Transverse colon (tissue), 4 donors: ENCODE measurements at regions not wholly inside any gene's neighbourhood (a gene's known extent, or its start where the extent isn't known, plus 50 kb on each side); places are given as distances from the start of the nearest gene placed in this dataset.

ENCODE experiments used
- DNase-seq: peaks from one replicate; pipeline ENCODE4 v3.0.0-alpha.2; 2019
- H3K27ac ChIP-seq, 4 donors: fragments of 200-600 bp; sonication (generic); 2 replicates each; pipeline ENCODE4 v1.5.1; 2016 to 2018; ENCODE audit warnings: inconsistent platforms in 4 of 4
- H3K27me3 ChIP-seq: fragments of 200-600 bp; sonication (generic); 2 replicates; pipeline ENCODE4 v1.5.1; 2017; ENCODE audit warnings: inconsistent platforms
- H3K36me3 ChIP-seq, 4 donors: fragments of 200-600 bp; sonication (generic); 2 replicates each; pipeline ENCODE4 v1.5.1; 2017 to 2019; ENCODE audit warnings: inconsistent platforms in 4 of 4
- H3K4me1 ChIP-seq, 4 donors: fragments of 200-600 bp; sonication (generic); 2 replicates each; pipeline ENCODE4 v1.5.1; 2017 to 2020; ENCODE audit warnings: inconsistent platforms in 4 of 4
- H3K4me3 ChIP-seq, 4 donors: fragments of 200-600 bp; sonication (generic); 1 replicate in 1 of 4; 2 replicates in 3 of 4; pipeline versions ENCODE4 v1.5.1 to v1.6.1; 2017 to 2019; ENCODE audit warnings: inconsistent platforms in 4 of 4
- H3K9me3 ChIP-seq, 2 donors: fragments of 200-600 bp; sonication (generic); 2 replicates each; pipeline ENCODE4 v1.5.1; 2017 to 2019; ENCODE audit warnings: inconsistent platforms in 2 of 2
- EP300 ChIP-seq: sonication (generic); formaldehyde crosslinking; IDR thresholded peaks from one replicate; pipeline ENCODE4 v1.6.1; 2017; ENCODE audit warnings: antibody characterized with exemption, low read depth
- POLR2A ChIP-seq: fragments of 450-650 bp; IDR thresholded peaks from one replicate; pipeline ENCODE4 v1.6.1; 2016; ENCODE audit warnings: antibody characterized with exemption, mild to moderate bottlenecking, moderate library complexity
- POLR2AphosphoS5 ChIP-seq, 3 donors: sonication (generic); formaldehyde crosslinking; IDR thresholded peaks; one replicate each; pipeline ENCODE4 v1.6.1; 2016; ENCODE audit warnings: antibody characterized with exemption in 3 of 3
- WGBS, 2 donors: methylation state at CpG; one replicate each; pipeline ENCODE4 v1.1.5; 2018; ENCODE audit warnings: low coverage in 1 of 2; 5-methylcytosine and 5-hydroxymethylcytosine counted together
- in situ Hi-C, 4 donors: fragments of 200-750 bp; cut with MboI; loops; one replicate each; pipeline versions ENCODE4 v1.15.0 to v1.15.1; 2017; ENCODE audit warnings: low sequenced_read_pairs in 3 of 4, low pct_ligation_motif_present in 1 of 4, low pct_unique_long_range_greater_than_20kb in 1 of 4
- intact Hi-C: fragments of 100-400 bp; cut with DNase I; formaldehyde crosslinking; loops from one replicate; pipeline ENCODE4 v1.15.1; 2023; ENCODE audit warnings: low total_unique reads
- TF ChIP-seq, protein P1 (sequence below), 5 experiments: fragments of 200-600 bp in 3 of 5; fragments of 450-650 bp in 2 of 5; sonication (generic) in 3 of 5; IDR thresholded peaks; 1 replicate in 2 of 5; 2 replicates in 3 of 5; pipeline ENCODE4 v1.5.1; 2016 to 2017; ENCODE audit warnings: antibody characterized with exemption in 5 of 5, inconsistent platforms in 3 of 5, mild to moderate bottlenecking in 2 of 5, moderate library complexity in 1 of 5

DNA sequence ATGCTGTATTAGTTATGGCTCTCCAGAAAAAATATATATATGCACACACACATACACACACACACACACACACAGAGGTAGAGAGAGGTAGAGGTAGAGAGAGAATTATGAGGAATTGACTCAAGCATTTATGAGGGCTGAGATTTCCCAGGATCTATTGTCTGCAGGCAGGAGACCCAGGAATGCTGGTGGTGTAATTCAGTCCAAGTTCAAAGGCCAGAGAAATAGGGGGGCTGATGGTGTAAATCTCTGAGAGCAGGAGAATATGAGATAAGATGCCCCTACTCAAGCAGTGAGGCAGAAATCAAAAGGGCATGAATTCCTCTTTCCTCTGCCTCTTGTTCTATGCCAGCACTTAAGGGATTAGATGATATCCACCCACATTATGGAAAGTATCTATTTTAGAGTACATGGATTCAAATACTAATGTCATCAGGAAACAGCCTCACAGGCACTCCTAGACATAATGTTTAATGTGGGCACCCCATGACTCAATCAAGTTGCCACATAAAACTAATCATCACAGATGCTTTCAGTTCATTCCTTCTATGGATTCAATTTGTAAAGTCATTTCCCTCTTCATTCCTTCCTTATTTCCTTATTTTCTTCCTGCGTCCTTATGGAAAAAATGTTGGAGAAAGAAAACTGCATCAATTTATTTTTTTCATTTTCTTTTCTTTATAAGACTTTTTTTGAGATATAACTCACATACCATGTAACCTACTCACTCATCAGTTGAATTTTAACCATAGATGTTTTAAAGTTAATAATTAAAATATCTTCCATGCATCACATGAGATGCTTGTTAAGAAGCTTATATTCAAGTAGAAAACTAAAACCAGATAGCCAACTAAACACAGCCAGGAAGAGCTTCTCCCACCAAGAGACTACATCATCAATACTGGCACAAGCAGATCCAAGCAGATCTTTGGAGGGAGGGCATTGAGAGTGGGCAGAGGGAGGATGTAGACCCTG is 406.2 kb downstream of the MBD2 start:
- TF ChIP-seq POLR2AphosphoS5 (IDR thresholded peaks at IDR 0.05): no peak
- no peak for TF ChIP-seq POLR2A
- TF ChIP-seq, protein P1, sequence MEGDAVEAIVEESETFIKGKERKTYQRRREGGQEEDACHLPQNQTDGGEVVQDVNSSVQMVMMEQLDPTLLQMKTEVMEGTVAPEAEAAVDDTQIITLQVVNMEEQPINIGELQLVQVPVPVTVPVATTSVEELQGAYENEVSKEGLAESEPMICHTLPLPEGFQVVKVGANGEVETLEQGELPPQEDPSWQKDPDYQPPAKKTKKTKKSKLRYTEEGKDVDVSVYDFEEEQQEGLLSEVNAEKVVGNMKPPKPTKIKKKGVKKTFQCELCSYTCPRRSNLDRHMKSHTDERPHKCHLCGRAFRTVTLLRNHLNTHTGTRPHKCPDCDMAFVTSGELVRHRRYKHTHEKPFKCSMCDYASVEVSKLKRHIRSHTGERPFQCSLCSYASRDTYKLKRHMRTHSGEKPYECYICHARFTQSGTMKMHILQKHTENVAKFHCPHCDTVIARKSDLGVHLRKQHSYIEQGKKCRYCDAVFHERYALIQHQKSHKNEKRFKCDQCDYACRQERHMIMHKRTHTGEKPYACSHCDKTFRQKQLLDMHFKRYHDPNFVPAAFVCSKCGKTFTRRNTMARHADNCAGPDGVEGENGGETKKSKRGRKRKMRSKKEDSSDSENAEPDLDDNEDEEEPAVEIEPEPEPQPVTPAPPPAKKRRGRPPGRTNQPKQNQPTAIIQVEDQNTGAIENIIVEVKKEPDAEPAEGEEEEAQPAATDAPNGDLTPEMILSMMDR (IDR thresholded peaks at IDR 0.05): no peak
- no peak for TF ChIP-seq EP300
- WGBS, 2 donors: 90 to 100% methylated on average over 1 of the region's 1 CpG
- intact Hi-C loops: no loop called here
- Histone ChIP-seq H3K36me3 (no peaks in the 10 kb centered on the region), H3K9me3 (no peaks in the 10 kb centered on the region), H3K27ac (no peak overlapping the region), H3K4me1 (no peaks in the 10 kb centered on the region), H3K27me3 (no peaks in the 10 kb centered on the region), H3K4me3 (no peak overlapping the region)
- in situ Hi-C loops: no loop called here
- no peak for DNase-seq

DNA sequence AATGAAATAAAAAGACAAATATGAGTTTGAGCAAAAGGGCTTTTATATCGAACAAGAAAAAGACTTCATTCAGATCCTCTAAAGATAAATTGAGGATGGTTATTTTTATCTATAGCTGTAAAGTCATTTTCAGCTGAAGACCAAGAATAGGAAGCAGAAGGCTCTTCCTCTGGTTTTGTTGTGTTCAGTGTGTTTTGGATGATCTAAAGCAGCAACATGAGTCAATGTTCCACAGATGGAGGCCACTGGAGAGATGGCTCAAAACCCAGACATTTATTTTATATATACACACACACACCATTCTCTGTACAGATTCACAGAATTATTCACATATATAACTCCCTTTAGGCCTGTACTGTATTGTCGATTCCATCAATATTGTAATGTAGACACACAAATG is 424.3 kb downstream of the MBD2 start:
- intact Hi-C loops: no loop called here
- no peaks in the 10 kb centered on the region for H3K36me3 ChIP-seq
- peaks cover 0 to 28% (median 2%) of the 10 kb centered on the region in 4 donors for H3K4me1 ChIP-seq
- no peaks in the 10 kb centered on the region for H3K9me3 ChIP-seq
- no peak overlapping the region for H3K4me3 ChIP-seq
- 81 to 89% methylated on average over 2 of the region's 2 CpGs for WGBS, 2 donors
- in situ Hi-C loops: no loop called here
- H3K27me3 ChIP-seq: no peaks in the 10 kb centered on the region
- no peak overlapping the region for H3K27ac ChIP-seq
- TF ChIP-seq, protein P1 (IDR thresholded peaks at IDR 0.05): no peak
- TF ChIP-seq EP300 (no peak), POLR2A (no peak), POLR2AphosphoS5 (IDR thresholded peaks at IDR 0.05) (no peak)
- DNase-seq: no peak

GRCh38 chr18:53799134-53799533 is 425.3 kb downstream of the MBD2 start:
- H3K27me3 ChIP-seq: no peaks in the 10 kb centered on the region
- H3K36me3 ChIP-seq: no peaks in the 10 kb centered on the region
- no peaks in the 10 kb centered on the region for H3K9me3 ChIP-seq
- no peak for DNase-seq
- TF ChIP-seq POLR2AphosphoS5 (IDR thresholded peaks at IDR 0.05): no peak
- no peak for TF ChIP-seq POLR2A
- no peak for TF ChIP-seq EP300
- TF ChIP-seq, protein P1 (IDR thresholded peaks at IDR 0.05): no peak
- in situ Hi-C loops: no loop called here
- intact Hi-C loops: no loop called here
- no peak overlapping the region for H3K27ac ChIP-seq
- H3K4me3 ChIP-seq: no peak overlapping the region
- H3K4me1 ChIP-seq: peaks cover 0 to 31% (median 2%) of the 10 kb centered on the region in 4 donors

DNA sequence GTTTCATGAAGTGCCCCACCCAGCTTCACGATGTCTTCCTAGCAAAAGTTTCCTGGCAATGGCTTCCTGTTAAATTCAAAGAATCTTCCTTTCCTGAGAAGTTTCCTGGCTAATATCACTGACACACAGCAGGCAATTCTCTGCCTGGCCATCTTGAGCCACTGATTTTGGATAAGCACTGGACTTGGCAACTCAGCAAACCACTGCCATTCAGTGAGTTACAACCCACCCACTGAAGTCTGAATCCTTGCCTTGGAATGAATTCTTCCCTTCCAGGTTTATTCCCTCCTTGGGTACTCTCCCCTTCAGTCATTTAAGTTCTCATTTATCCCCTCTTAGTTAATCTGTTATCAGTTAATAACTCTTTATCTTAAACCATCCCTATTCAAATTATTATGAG is 426.0 kb downstream of the MBD2 start:
- in situ Hi-C loops (no loop called here), intact Hi-C loops (no loop called here)
- DNase-seq: no peak
- Histone ChIP-seq H3K9me3 (no peaks in the 10 kb centered on the region), H3K27ac (peak overlapping the region; percentile 47 to 70 (median 65)), H3K4me1 (peaks cover 0 to 31% (median 2%) of the 10 kb centered on the region in 4 donors), H3K4me3 (no peak overlapping the region), H3K27me3 (no peaks in the 10 kb centered on the region), H3K36me3 (no peaks in the 10 kb centered on the region)
- WGBS, 2 donors: 42% methylated on average over 1 of the region's 1 CpG; no CpG with 5 or more reads in 1 of the 2 donors
- TF ChIP-seq POLR2A (no peak), POLR2AphosphoS5 (IDR thresholded peaks at IDR 0.05) (no peak), EP300 (no peak)
- TF ChIP-seq, protein P1 (IDR thresholded peaks at IDR 0.05): no peak
